AG04450 (cell line): ENCODE measurements at regions not wholly inside any gene's neighbourhood (a gene's known extent, or its start where the extent isn't known, plus 50 kb on each side); places are given as distances from the start of the nearest gene placed in this dataset.
"Not testable (repeated sequence)": the region's sequence is repeated elsewhere in the genome, so short reads cannot be mapped to it uniquely, and the experiment has no call there.

Source experiments
- CTCF ChIA-PET: fragments of 300-600, 350-600 bp; formaldehyde crosslinking; extraction: SDS; loops from one replicate; lab custom pipeline; 2022; ENCODE audit warnings: antibody characterized with exemption, inconsistent platforms; lab: Charles Lee
- POLR2A ChIA-PET: fragments of 350-600 bp; formaldehyde crosslinking; extraction: SDS; loops from one replicate; lab custom pipeline; 2021; ENCODE audit warnings: antibody characterized with exemption, inconsistent platforms; lab: Yijun Ruan, JAX
- DNase-seq: peaks from one replicate; pipeline ENCODE4 v3.0.0-alpha.2; 2011; ENCODE audit warnings: low read depth, low spot score
- H3K27ac ChIP-seq: one replicate; pipeline ENCODE4 v1.5.1; 2012; ENCODE audit warnings: low read depth, low read length, control low read depth
- H3K27me3 ChIP-seq: one replicate; pipeline ENCODE4 v1.6.0; 2012; ENCODE audit warnings: low read length; ENCODE audit not compliant: control insufficient read depth, insufficient read depth
- H3K4me3 ChIP-seq: 2 replicates; pipeline ENCODE4 v1.5.1; 2011; ENCODE audit warnings: mild to moderate bottlenecking, low read depth, low read length, control low read depth
- H3K9me3 ChIP-seq: 2 replicates; pipeline ENCODE4 v1.5.1; 2012; ENCODE audit warnings: low read length; ENCODE audit not compliant: control insufficient read depth, insufficient read depth
- CTCF ChIP-seq: IDR thresholded peaks from 2 replicates; pipeline ENCODE4 v1.5.1; 2011; ENCODE audit warnings: low read depth, low read length, control low read depth, inconsistent platforms

GRCh38 chr1:233828480-233828879 is 76.0 kb upstream of the SLC35F3 start:
- Histone ChIP-seq H3K9me3 (no peaks in the 10 kb centered on the region), H3K4me3 (no peak overlapping the region), H3K27ac (no peak overlapping the region), H3K27me3 (no peaks in the 10 kb centered on the region)
- ChIA-PET CTCF (no interaction called here), POLR2A (no interaction called here)
- no peak for DNase-seq
- no peak for TF ChIP-seq CTCF

GRCh38 chr1:233834609-233835008 is 69.9 kb upstream of the SLC35F3 start:
- TF ChIP-seq CTCF: no peak
- Histone ChIP-seq H3K27ac (no peak overlapping the region), H3K4me3 (no peak overlapping the region), H3K9me3 (peaks cover 5% of the 10 kb centered on the region), H3K27me3 (no peaks in the 10 kb centered on the region)
- ChIA-PET POLR2A (no interaction called here), CTCF (no interaction called here)
- DNase-seq: no peak

- H3K27ac ChIP-seq, H3K4me3 ChIP-seq, POLR2A ChIA-PET, DNase-seq, H3K27me3 ChIP-seq, CTCF ChIA-PET: not testable (repeated sequence)
- peaks cover 11% of the 10 kb centered on the region for H3K9me3 ChIP-seq
These were observed 66.3 kb upstream of the SLC35F3 start for GRCh38 chr1:233838207-233838606.

- Histone ChIP-seq H3K9me3 (peaks cover 22% of the 10 kb centered on the region), H3K27ac (no peak overlapping the region), H3K4me3 (no peak overlapping the region), H3K27me3 (no peaks in the 10 kb centered on the region)
- no peak for DNase-seq
- POLR2A ChIA-PET: no interaction called here
- no peak for TF ChIP-seq CTCF
- CTCF ChIA-PET: no interaction called here
These were observed 60.8 kb upstream of the SLC35F3 start for GRCh38 chr1:233843525-233844204.

GRCh38 chr1:233844275-233844674 is 60.2 kb upstream of the SLC35F3 start:
- Histone ChIP-seq H3K27ac (no peak overlapping the region), H3K4me3 (no peak overlapping the region), H3K27me3 (no peaks in the 10 kb centered on the region), H3K9me3 (peaks cover 22% of the 10 kb centered on the region)
- no peak for TF ChIP-seq CTCF
- DNase-seq: no peak
- POLR2A ChIA-PET: no interaction called here
- CTCF ChIA-PET: no interaction called here
